Middle frontal gyrus (tissue), 1 donor: ENCODE measurements at regions not wholly inside any gene's neighbourhood (a gene's known extent, or its start where the extent isn't known, plus 50 kb on each side); places are given as distances from the start of the nearest gene placed in this dataset.

Experiments
- DNase-seq: peaks from one replicate; pipeline ENCODE4 v3.0.0-alpha.2; 2015; ENCODE audit warnings: low spot score; ENCODE audit errors: extremely low spot score

GRCh38 chr15:69971771-69972170, 125.9 kb downstream of the TLE3 start:
- DNase-seq = no peak

GRCh38 chr15:69972436-69972835, 125.3 kb downstream of the TLE3 start:
- DNase-seq = no peak

- no peak for DNase-seq
Measured at GRCh38 chr15:69973102-69973714, 124.5 kb downstream of the TLE3 start.

- DNase-seq = no peak
Measured at GRCh38 chr15:69973880-69974279, 123.8 kb downstream of the TLE3 start.

GRCh38 chr15:69974321-69974720, 123.4 kb downstream of the TLE3 start:
- no peak for DNase-seq

GRCh38 chr15:69976366-69976994, 121.2 kb downstream of the TLE3 start:
- no peak for DNase-seq

GRCh38 chr15:69978603-69979002, 119.1 kb downstream of the TLE3 start:
- no peak for DNase-seq

- no peak for DNase-seq
Measured at GRCh38 chr15:69979262-69979661, 118.5 kb downstream of the TLE3 start.

- no peak for DNase-seq
Measured at GRCh38 chr15:69979783-69980182, 117.9 kb downstream of the TLE3 start.

GRCh38 chr15:69980341-69981059, 117.2 kb downstream of the TLE3 start:
- DNase-seq = no peak

- DNase-seq = no peak
Measured at GRCh38 chr15:69982037-69982436, 115.7 kb downstream of the TLE3 start.

GRCh38 chr15:69983696-69984265, 113.9 kb downstream of the TLE3 start:
- DNase-seq = no peak

- no peak for DNase-seq
Measured at GRCh38 chr15:69987492-69988489, 109.9 kb downstream of the TLE3 start.

- DNase-seq = no peak
Measured at GRCh38 chr15:69988541-69989225, 109.0 kb downstream of the TLE3 start.

- DNase-seq = no peak
Measured at GRCh38 chr15:69990566-69991421, 106.9 kb downstream of the TLE3 start.

- no peak for DNase-seq
Measured at GRCh38 chr15:69991551-69991980, 106.2 kb downstream of the TLE3 start.

- DNase-seq = no peak
Measured at GRCh38 chr15:69992348-69992747, 105.4 kb downstream of the TLE3 start.

GRCh38 chr15:69994429-69995205, 103.1 kb downstream of the TLE3 start:
- DNase-seq = no peak
